GM18951 (cell line): ENCODE measurements at regions not wholly inside any gene's neighbourhood (a gene's known extent, or its start where the extent isn't known, plus 50 kb on each side); places are given as distances from the start of the nearest gene placed in this dataset.

Experiments
- POLR2A ChIP-seq: IDR thresholded peaks from 4 replicates; pipeline ENCODE4 v1.6.1; 2011; ENCODE audit warnings: mild to moderate bottlenecking; ENCODE audit not compliant: insufficient read length, insufficient read depth; ENCODE audit errors: extremely low read depth
- in situ Hi-C: fragments of 300-500 bp; cut with MboI; formaldehyde crosslinking; loops from one replicate; pipeline ENCODE4 v1.12.0; 2022; ENCODE audit warnings: low sequenced_read_pairs, mixed read lengths, inconsistent platforms; ENCODE audit not compliant: unreplicated experiment

DNA sequence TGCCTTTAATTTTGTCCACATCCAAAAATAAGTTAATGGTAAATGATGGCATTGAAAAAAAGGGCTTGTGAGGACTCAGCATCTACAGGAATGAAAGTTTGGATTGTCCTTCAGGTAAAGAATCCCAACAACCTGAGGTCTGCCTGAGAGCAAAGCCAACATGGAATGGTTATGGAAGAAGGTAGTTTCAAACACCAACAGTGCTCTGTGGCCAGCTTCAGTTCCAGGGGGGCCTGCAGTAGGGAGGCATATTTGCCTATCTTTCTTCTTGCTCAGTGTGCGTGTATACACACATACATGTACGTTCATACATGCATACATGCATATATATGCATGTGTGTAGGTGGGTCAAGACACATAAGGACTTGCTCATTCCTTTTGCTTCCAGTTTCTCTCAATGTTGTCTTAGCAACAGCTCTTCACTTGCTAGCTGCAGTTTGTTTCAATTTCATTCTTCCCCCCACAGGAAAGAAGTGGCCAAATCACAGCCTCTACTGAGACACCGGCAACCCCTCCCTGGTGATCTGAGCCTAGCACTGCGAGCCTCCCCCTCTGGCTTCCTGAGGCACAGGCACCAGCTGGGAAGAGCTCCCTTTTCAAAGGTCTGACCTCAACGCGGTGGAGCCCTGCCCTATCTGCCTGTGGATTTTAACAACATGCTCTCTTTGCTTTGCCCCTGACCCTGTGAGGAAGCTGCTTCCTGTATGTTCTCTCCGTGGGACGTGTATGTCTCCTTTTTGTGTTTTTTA, 146.2 kb downstream of the KLF13 start:
- in situ Hi-C loops: no loop called here
- peak; percentile 39 for TF ChIP-seq POLR2A

- in situ Hi-C loops: no loop called here
- TF ChIP-seq POLR2A: no peak
These were observed 146.9 kb downstream of the KLF13 start for GRCh38 chr15:31473385-31474058.

DNA sequence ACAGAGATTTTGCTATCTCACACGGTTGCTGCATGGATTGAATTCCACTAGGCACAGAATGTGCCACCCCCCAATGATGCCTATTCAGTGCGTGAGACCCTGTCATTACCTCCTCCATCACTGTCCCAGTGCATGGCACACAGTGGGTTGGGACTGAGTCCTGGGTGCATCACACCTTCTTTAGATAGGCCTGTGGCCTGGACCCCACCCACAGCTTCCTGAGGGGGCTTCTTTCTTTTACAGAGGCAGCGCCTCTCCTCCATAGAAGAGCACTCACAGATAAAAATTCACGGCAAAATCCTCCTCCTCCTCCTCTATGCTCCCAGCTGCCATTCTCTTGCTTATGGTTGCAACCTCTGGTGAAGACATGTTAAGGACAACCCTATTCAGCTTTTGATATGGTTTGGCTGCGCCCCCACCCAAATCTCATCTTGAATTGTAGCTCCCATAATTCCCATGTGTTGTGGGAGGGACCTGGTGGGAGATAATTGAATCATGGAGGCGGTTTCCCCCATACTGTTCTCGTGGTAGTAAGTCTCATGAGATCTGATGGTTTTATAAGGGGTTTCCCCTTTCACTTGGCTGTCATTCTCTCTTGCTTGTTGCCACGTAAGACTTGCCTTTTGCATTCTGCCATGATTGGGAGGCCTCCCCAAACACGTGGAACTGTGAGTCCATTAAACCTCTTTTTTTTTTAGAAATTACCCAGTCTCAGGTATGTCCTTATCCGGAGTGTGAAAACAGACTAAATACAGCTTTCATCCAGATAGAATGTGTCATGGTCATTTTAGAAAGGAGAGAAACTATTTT, 147.6 kb downstream of the KLF13 start:
- in situ Hi-C loops: no loop called here
- TF ChIP-seq POLR2A: no peak

DNA sequence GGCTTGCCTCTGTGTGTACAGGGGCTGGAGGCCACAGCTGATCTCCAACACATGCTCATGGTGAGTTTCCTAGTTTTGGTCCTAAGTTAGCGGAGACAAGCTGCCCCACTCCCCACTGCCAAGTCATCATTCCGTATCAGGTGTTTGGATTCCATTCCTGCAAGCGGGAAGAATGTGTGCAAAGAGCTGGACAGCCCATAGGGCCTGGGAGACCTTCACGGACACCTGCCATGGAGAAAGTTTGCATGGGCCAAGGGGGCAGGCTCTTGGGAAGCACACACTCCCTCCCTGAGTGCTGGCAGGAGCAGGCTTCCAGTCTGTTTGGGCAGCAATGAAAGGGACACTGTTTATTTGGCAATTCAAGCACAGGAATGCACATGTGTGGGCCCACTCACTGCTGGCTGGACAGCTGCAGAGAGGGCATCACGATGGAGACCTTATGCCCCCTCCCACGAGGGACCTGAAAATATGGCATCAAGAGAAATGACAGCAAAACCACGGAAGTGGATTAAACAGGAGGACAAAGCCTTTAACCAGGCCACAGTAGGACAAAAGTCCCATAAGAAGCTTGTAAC, 149.7 kb downstream of the KLF13 start:
- TF ChIP-seq POLR2A: no peak
- in situ Hi-C loops: loop anchor here (25.0 kb wide), 1 partner anchor 589 kb away; no protein-coding TSS in a partner anchor

DNA sequence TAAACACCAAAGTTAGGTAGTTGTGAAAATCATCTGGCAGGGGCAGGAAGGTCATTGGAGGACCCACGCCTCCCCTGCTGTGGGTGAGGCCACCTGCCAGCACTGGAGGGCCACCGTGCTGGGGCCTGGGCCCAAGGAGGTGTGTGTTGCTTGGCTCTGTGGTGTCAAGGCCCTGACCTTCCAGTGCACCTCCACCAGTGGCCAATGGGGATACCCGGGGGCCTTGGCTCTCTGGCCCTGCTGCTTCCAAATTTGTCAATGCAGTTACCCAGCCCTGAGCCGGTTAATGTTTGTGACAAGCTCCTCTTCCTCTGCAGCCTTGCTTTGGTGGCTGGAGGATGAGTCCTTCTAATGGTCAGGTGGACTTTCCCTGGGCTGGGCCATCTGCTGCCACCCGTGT, 150.2 kb downstream of the KLF13 start:
- in situ Hi-C loops: loop anchor here (25.0 kb wide), 1 partner anchor 590 kb away; no protein-coding TSS in a partner anchor
- no peak for TF ChIP-seq POLR2A

DNA sequence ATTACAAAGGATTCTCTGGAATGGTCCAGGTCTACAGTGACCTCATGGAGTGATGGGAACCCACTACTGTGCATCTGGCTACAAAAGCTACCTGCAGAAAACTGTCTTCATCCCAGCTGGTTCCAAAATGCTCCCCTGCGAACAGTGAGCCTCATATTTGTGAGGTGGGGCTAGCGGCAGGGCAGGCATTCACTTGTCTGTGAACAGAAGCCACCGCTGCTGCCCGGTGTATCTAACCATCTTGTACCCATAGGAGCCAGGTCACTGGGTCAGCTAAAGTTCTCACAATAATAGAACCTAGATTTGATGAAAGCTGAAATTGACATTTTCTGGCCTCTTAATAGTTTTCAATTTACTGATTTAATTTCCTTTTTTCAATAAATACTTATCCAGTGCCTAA, 150.7 kb downstream of the KLF13 start:
- no peak for TF ChIP-seq POLR2A
- in situ Hi-C loops: loop anchor here (25.0 kb wide), 1 partner anchor 590 kb away; no protein-coding TSS in a partner anchor

DNA sequence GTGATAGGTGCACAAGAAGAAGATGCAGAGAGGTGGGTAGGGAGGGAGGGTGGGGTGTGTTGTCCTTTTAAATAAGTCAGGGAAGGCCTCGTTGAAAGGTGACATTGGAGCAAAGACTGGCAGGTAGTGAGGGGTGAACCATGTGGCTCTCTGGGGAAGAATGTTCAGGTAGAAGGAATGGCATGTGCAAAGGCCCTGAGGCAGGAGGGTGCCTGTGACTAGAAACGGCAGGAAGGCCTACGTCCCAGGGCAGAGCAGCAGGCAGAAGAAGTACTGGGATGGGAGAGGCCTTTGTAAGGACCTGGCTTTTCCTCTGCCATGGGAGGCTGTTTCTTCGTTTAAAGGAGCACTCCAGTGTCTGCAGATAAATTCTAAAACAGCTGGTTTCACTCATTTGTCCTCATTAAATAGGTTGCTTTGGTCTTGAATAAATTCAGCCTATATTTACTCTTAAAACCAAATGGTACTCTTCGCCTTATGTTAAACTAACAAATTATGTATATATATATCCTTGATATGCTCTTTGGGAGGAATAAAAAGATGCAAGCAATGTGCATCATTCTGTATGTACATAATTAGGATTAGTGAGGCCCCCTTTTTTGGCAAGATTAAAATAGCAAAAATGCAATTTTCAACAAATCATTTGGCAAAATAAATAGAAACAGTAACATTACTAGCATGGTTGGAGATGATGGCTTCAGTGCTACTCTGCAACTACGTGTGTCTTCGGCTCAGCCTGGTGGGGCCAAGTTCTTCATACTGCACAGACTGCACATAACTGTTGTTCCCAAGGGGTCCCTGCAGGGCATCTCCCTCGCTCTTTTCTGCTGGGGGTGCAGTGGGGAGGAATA, 151.4 kb downstream of the KLF13 start:
- TF ChIP-seq POLR2A: no peak
- in situ Hi-C loops: loop anchor here (25.0 kb wide), 1 partner anchor 591 kb away; no protein-coding TSS in a partner anchor

DNA sequence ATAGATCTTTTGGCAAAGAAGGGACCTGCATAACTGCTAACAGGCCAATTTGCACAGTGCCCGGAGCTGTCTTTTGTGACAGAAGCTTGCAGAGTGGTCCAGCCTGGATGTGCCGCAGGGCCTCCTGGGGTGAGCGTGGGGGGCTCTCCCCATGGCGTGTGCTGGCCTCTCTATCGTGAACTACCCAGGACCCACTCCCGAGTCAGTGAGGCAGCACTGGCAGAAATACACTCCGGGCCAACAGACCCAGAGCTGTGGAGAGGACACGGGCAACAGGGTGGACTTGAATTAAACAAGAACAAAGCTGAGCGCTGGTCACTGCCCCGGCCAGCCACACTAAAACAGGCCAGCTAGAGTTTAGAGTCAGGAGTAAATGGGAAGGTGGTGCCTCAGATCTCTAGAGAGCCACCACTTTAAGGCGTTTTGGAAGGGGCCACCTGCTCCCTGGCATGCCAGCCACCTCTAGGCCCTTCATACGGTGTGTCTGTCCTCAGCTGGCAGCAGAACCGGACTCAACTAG, 152.1 kb downstream of the KLF13 start:
- TF ChIP-seq POLR2A: no peak
- in situ Hi-C loops: loop anchor here (25.0 kb wide), 1 partner anchor 591 kb away; no protein-coding TSS in a partner anchor

GRCh38 chr15:31480356-31481025, 153.9 kb downstream of the KLF13 start:
- in situ Hi-C loops: loop anchor here (10.0 to 25.0 kb wide), 2 partner anchors 116 to 593 kb away; no protein-coding TSS in a partner anchor
- no peak for TF ChIP-seq POLR2A

DNA sequence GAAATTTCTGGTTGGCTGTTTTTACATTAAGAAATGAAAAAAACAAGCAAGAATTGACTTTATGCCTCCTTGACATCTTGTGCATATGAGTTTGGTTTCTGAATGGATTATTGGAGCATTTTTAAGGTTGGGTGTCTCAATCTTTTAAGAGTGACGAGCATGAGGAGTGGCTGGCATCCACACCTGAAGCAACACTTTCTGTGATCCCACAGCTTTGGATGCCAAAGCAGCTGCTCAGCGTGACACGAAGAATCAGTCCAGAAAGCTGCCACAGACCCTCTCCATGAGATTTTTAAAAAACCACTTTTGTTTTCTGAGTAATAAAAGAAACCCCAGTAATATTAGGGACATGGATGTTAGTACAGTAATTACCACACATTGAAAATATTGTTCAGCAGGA, 154.5 kb downstream of the KLF13 start:
- in situ Hi-C loops: loop anchor here (10.0 to 25.0 kb wide), 2 partner anchors 116 to 594 kb away; no protein-coding TSS in a partner anchor

More for the DNA sequence above, 154.5 kb downstream of the KLF13 start:
- no peak for TF ChIP-seq POLR2A
